ENCODE measurements at regions not wholly inside any gene's neighbourhood (a gene's known extent, or its start where the extent isn't known, plus 50 kb on each side); places are given as distances from the start of the nearest gene placed in this dataset.

- peak overlapping the region; percentile 12; the same call in 1 of the 2 replicates for H3K27ac Mint-ChIP-seq
- no peaks in the 10 kb centered on the region for H3F3A ChIP-seq (replicated peaks; ENCODE audit: low read depth)
- peaks cover 5% of the 10 kb centered on the region for H3K27me3 Mint-ChIP-seq (ENCODE audit: insufficient read depth, low read depth, poor library complexity)
- no peaks in the 10 kb centered on the region for H3K79me2 ChIP-seq (replicated peaks; ENCODE audit: insufficient read depth)
- no peaks in the 10 kb centered on the region for H3K4me1 ChIP-seq (ENCODE audit: insufficient read depth)
- peaks cover 10% of the 10 kb centered on the region for H3K4me1 Mint-ChIP-seq
- no peaks in the 10 kb centered on the region for H4K20me1 ChIP-seq (replicated peaks; ENCODE audit: insufficient read depth)
- TF ChIP-seq JUNB (IDR thresholded peaks at IDR 0.05; ENCODE audit: unreplicated experiment) (no peak), CTCF (conservative IDR thresholded peaks at IDR 0.05; ENCODE audit: low read depth in 2 of 2) (peak; percentile 62 to 94), NANOG (IDR thresholded peaks at IDR 0.05; ENCODE audit: borderline replicate concordance) (no peak)
- H3K27ac ChIP-seq (ENCODE audit: low read depth), result no peak overlapping the region
- ATAC-seq (no peak), DNase-seq (ENCODE audit: low spot score) (peak; percentile 68)
- no peaks in the 10 kb centered on the region for H3K36me3 ChIP-seq (ENCODE audit: insufficient read depth)
- H3K4me3 ChIP-seq, result no peak overlapping the region
- no peaks in the 10 kb centered on the region for H3K27me3 ChIP-seq (ENCODE audit: insufficient read depth)
- H3K9me2 ChIP-seq (ENCODE audit: insufficient read depth), result no peaks in the 10 kb centered on the region
- no peaks in the 10 kb centered on the region for H3K9me3 Mint-ChIP-seq
- H2AFZ ChIP-seq, result no peak overlapping the region
- no peak overlapping the region for H3K4me2 ChIP-seq
- no peak overlapping the region for H3K4me3 Mint-ChIP-seq
- peaks cover 4% of the 10 kb centered on the region; the same call in 2 of the 3 replicates for H3K36me3 Mint-ChIP-seq (ENCODE audit: low read depth)
Observed at GRCh38 chr6:56902641-56903464, 52.1 kb upstream of the BEND6 start.

- H3F3A ChIP-seq (replicated peaks; ENCODE audit: low read depth), result no peaks in the 10 kb centered on the region
- H3K27ac ChIP-seq (ENCODE audit: low read depth), result no peak overlapping the region
- ATAC-seq, result no peak
- no peaks in the 10 kb centered on the region for H3K9me2 ChIP-seq (ENCODE audit: insufficient read depth)
- peaks cover 10% of the 10 kb centered on the region for H3K4me1 Mint-ChIP-seq
- no peaks in the 10 kb centered on the region for H3K27me3 ChIP-seq (ENCODE audit: insufficient read depth)
- no peak overlapping the region for H3K4me3 Mint-ChIP-seq
- peaks cover 21% of the 10 kb centered on the region for H3K36me3 Mint-ChIP-seq (ENCODE audit: low read depth)
- no peaks in the 10 kb centered on the region for H4K20me1 ChIP-seq (replicated peaks; ENCODE audit: insufficient read depth)
- no peak overlapping the region for H3K4me3 ChIP-seq
- no peaks in the 10 kb centered on the region for H3K4me1 ChIP-seq (ENCODE audit: insufficient read depth)
- no peaks in the 10 kb centered on the region for H3K79me2 ChIP-seq (replicated peaks; ENCODE audit: insufficient read depth)
- DNase-seq (ENCODE audit: low spot score), result no peak
- H3K36me3 ChIP-seq (ENCODE audit: insufficient read depth), result peaks cover 7% of the 10 kb centered on the region; the same call in 1 of the 2 replicates
- peaks cover 10% of the 10 kb centered on the region for H3K9me3 Mint-ChIP-seq
- H2AFZ ChIP-seq, result no peak overlapping the region
- no peak overlapping the region for H3K27ac Mint-ChIP-seq
- peaks cover 7% of the 10 kb centered on the region for H3K27me3 Mint-ChIP-seq (ENCODE audit: insufficient read depth, low read depth, poor library complexity)
- no peak overlapping the region for H3K4me2 ChIP-seq
- no peak for TF ChIP-seq STAT1 (IDR thresholded peaks at IDR 0.05; ENCODE audit: unreplicated experiment)
- no peak for TF ChIP-seq POLR2AphosphoS5 (IDR thresholded peaks at IDR 0.05; ENCODE audit: low read depth)
- no peak for TF ChIP-seq JUNB (IDR thresholded peaks at IDR 0.05; ENCODE audit: unreplicated experiment)
- no peak for TF ChIP-seq ZNF114 (CRISPR knock-in tag; IDR thresholded peaks at IDR 0.05)
- TF ChIP-seq ZNF462 (CRISPR knock-in tag; IDR thresholded peaks at IDR 0.05), result no peak
- TF ChIP-seq ETS1 (IDR thresholded peaks at IDR 0.05), result no peak
Observed at GRCh38 chr6:56900784-56901183, 54.1 kb upstream of the BEND6 start.

Measured in GM23338 (cell line).